ENCODE measurements at regions not wholly inside any gene's neighbourhood (a gene's known extent, or its start where the extent isn't known, plus 50 kb on each side); places are given as distances from the start of the nearest gene placed in this dataset.

- Histone ChIP-seq H4K20me1 (ENCODE audit: control insufficient read depth, insufficient read depth, low read depth, low read length) (no peaks in the 10 kb centered on the region), H3K4me3 (ENCODE audit: low read length) (no peak overlapping the region), H3K27ac (ENCODE audit: low read depth, low read length) (no peak overlapping the region), H3K27me3 (ENCODE audit: control insufficient read depth, low read length) (no peaks in the 10 kb centered on the region), H3K4me2 (ENCODE audit: low read length) (no peak overlapping the region), H3K4me1 (ENCODE audit: control insufficient read depth, low read length) (no peaks in the 10 kb centered on the region), H3K79me2 (ENCODE audit: control insufficient read depth, low read length) (no peaks in the 10 kb centered on the region), H3K9me3 (ENCODE audit: control insufficient read depth, insufficient read depth, low read length) (no peaks in the 10 kb centered on the region), H3F3A (ENCODE audit: control insufficient read depth, insufficient read depth) (no peaks in the 10 kb centered on the region), H3K36me3 (ENCODE audit: control insufficient read depth, low read length) (no peaks in the 10 kb centered on the region), H3K9me2 (replicated peaks; ENCODE audit: control insufficient read depth, low read length) (no peaks in the 10 kb centered on the region)
- TF ChIP-seq CTCF (IDR thresholded peaks at IDR 0.05; ENCODE audit: low read depth, low read length, poor library complexity, severe bottlenecking) = no peak
- TF ChIP-seq EZH2phosphoT487 (IDR thresholded peaks at IDR 0.05; ENCODE audit: borderline replicate concordance, low read length) = no peak
These were observed 570.5 kb upstream of the SOX11 start for GRCh38 chr2:5121642-5122041.

- Histone ChIP-seq H3K4me1 (ENCODE audit: control insufficient read depth, low read length) (no peaks in the 10 kb centered on the region), H4K20me1 (ENCODE audit: control insufficient read depth, insufficient read depth, low read depth, low read length) (no peaks in the 10 kb centered on the region), H3K4me3 (ENCODE audit: low read length) (no peak overlapping the region), H3F3A (ENCODE audit: control insufficient read depth, insufficient read depth) (no peaks in the 10 kb centered on the region), H3K27me3 (ENCODE audit: control insufficient read depth, low read length) (no peaks in the 10 kb centered on the region), H3K79me2 (ENCODE audit: control insufficient read depth, low read length) (no peaks in the 10 kb centered on the region), H3K36me3 (ENCODE audit: control insufficient read depth, low read length) (no peaks in the 10 kb centered on the region), H3K9me3 (ENCODE audit: control insufficient read depth, insufficient read depth, low read length) (no peaks in the 10 kb centered on the region), H3K4me2 (ENCODE audit: low read length) (no peak overlapping the region), H3K9me2 (replicated peaks; ENCODE audit: control insufficient read depth, low read length) (no peaks in the 10 kb centered on the region), H3K27ac (ENCODE audit: low read depth, low read length) (no peak overlapping the region)
- TF ChIP-seq CTCF (IDR thresholded peaks at IDR 0.05; ENCODE audit: low read depth, low read length, poor library complexity, severe bottlenecking) (no peak), EZH2phosphoT487 (IDR thresholded peaks at IDR 0.05; ENCODE audit: borderline replicate concordance, low read length) (no peak)
These were observed 568.5 kb upstream of the SOX11 start for GRCh38 chr2:5123582-5124196.

GRCh38 chr2:5125017-5125730, 567.0 kb upstream of the SOX11 start:
- TF ChIP-seq EZH2phosphoT487 (IDR thresholded peaks at IDR 0.05; ENCODE audit: borderline replicate concordance, low read length) (no peak), CTCF (IDR thresholded peaks at IDR 0.05; ENCODE audit: low read depth, low read length, poor library complexity, severe bottlenecking) (no peak)
- Histone ChIP-seq H3K4me2 (ENCODE audit: low read length) (no peak overlapping the region), H3K9me3 (ENCODE audit: control insufficient read depth, insufficient read depth, low read length) (no peaks in the 10 kb centered on the region), H3K9me2 (replicated peaks; ENCODE audit: control insufficient read depth, low read length) (no peaks in the 10 kb centered on the region), H3K4me3 (ENCODE audit: low read length) (no peak overlapping the region), H4K20me1 (ENCODE audit: control insufficient read depth, insufficient read depth, low read depth, low read length) (no peaks in the 10 kb centered on the region), H3K27me3 (ENCODE audit: control insufficient read depth, low read length) (no peaks in the 10 kb centered on the region), H3F3A (ENCODE audit: control insufficient read depth, insufficient read depth) (no peaks in the 10 kb centered on the region), H3K4me1 (ENCODE audit: control insufficient read depth, low read length) (no peaks in the 10 kb centered on the region), H3K79me2 (ENCODE audit: control insufficient read depth, low read length) (no peaks in the 10 kb centered on the region), H3K36me3 (ENCODE audit: control insufficient read depth, low read length) (no peaks in the 10 kb centered on the region), H3K27ac (ENCODE audit: low read depth, low read length) (no peak overlapping the region)
